HG03139 (cell line): ENCODE measurements at regions not wholly inside any gene's neighbourhood (a gene's known extent, or its start where the extent isn't known, plus 50 kb on each side); places are given as distances from the start of the nearest gene placed in this dataset.

Source experiments
- ATAC-seq: cut with Tn5 transposase; IDR thresholded peaks from one replicate; pipeline ENCODE4 v1.9.1; 2021; ENCODE audit not compliant: unreplicated experiment

DNA sequence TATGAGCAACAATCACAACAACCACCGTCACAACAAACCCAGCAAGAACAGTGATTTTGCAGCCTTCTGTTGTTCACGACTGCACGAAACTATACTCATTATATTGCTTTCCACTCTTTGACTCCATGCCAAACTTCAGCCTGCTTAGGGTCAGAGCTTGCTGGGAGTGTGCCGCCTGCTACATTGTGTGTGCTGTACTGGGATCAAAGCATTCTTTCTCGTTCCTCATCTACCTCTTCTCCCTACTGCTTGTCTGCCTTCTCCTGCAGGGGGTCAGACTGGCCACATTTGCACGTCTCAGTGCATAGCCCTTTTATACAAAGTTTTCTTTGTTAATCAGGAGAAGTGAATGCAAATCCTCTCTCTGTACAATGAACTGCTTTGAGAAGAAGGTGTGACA, 401.6 kb upstream of the CITED2 start:
- no peak for ATAC-seq

DNA sequence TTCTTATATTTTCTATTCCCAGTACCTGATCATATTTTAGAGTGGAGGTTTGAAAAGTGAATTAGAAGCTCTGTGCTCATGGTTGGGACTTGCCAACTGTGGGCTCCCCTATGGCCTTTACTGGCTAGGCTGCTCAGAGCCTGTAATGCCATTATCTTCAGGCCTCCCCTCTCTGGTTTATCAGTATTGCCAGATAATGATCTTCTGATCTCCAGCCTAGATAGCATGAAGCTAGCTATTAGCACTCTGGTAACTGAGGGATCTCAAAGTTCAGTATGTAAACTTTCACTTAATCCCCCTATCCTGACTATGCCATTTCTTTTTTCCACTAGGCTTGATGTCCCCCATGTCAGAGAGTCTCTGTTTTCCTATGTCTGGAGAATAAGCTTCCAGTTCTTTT, 393.7 kb upstream of the CITED2 start:
- no peak for ATAC-seq

DNA sequence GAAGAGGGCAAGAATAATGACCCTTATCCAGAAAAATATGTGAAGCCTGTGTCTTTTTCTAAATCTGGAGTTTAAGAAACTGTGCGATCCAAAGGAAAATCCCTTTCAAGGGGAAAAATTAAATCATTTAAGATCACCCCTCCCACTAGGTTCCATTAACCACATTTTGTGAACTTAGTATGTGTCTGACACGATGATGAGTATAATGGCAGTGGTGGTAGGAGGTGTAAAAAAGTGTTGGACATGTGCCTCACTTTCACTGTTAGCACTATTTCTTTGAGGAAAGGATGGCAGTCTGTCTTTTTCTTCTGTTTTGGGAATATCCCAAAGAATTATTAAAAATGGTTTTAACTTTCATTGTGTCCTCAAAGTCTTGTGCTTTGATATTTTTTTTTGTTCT, 392.3 kb upstream of the CITED2 start:
- no peak for ATAC-seq

DNA sequence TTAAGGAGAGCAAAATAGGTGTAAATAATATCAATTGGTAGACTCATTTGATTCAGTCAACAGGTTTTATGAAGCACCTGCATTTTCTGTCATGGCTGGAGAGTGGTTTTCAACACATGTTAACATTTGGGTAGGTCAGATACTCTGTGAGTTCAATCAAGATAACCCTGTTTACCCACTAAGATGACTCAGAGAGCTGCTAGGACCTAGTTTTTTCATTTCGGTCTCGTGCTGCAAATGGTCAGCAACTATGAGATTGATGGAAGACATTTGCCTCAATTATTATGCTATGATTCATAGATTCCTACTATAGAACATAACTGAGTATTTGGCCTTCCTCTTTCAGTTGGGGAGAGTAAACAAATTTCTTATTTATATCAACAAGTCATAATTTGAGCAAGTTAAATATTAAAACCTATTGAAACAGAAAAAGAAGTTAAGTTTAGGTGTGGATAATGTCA, 391.4 kb upstream of the CITED2 start:
- no peak for ATAC-seq

DNA sequence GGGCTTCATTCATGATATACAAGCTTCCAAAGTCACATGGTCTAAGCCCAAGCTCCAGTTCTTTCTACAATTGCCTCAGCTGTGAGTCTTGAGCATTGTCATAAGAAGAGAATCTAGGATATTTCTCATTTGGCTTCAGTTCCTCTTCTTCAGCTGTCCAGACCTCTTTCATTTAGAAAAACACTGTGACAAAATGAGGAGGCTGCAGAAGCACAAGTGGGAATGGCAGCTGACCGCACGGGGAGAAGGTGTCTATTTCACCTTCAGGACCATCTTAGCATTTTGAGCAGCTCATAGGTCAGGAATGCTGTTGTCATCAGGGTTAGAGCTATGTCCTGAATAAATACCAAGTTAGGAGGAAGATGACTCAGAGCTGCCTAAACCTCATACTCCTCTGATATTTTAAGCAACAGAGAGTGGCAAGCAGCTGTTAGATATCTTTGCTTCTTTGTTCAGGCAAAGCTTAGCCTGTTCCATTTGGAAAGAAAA, 390.1 kb upstream of the CITED2 start:
- peak; percentile 88 for ATAC-seq

DNA sequence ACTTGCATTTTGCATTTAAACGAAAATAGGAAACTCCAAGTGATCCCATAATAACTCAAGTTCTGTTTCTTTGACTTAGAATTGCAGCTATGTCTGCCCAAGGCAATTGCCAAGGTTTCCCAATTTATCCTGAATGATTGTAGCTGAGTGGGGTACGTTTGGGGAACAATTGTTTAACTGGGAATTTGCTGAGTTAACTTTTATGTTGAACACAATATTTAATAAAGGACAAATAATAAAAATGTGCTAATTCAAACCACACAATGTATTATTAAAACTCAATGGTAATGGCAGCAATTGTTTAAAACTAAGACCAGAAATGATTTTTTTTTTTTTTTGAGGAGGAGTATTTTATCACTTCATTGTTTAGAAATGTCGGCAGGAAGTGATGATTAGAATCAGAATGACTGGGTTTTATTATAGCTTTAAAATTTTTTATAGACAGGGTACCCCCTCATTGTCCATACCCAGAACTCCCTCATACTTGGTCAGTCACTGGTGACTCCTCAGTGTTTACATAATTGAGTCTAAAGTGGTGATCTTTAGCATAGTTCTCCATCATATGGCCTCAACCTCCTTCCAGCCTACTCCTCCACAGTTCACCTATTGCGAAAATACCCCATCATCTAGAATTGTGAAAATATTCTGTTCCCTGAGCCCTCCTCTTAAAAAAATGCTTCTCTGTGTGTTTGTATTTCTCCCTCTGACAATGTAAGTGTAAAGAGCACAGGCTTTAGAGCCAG, 389.2 kb upstream of the CITED2 start:
- ATAC-seq, result no peak

DNA sequence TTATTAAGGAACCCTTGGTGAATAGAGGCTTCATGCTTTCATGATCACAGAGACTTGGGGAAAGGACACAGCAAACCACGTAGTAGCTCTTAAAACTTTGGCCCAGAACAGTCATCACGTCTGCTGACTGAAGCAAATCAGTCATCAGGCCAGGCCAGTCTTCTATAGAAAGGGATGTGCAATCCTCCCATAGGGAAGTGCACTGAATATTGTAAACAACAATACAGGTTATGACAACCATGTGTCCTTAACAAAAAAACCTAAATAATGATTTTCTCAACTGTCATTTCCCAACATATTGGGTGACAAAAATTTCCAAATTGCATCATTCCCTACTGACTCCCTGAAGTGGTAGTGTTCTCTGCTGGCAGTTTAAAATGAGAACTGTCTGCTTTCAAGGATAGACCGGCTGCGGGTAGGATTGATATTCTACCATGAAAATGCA, 388.2 kb upstream of the CITED2 start:
- ATAC-seq, result peak; percentile 32

DNA sequence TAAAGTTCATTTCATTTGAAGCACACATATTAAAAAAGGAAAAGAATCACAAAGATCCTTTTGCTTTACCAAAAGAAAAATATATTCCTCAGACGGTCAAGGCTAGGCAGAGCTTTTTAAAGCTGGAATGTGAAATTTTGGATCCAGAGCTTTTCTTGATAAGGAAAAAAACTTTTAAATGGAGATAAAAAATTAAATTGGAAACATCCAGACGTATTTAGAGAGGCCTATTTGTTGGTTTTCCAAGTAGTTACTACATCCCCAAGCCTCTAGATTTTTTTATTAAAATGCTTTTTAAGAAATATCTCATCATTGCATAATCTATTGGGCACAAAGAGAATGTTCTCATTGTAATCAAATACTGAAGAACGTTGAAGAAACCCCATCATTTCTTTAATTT, 385.7 kb upstream of the CITED2 start:
- no peak for ATAC-seq

DNA sequence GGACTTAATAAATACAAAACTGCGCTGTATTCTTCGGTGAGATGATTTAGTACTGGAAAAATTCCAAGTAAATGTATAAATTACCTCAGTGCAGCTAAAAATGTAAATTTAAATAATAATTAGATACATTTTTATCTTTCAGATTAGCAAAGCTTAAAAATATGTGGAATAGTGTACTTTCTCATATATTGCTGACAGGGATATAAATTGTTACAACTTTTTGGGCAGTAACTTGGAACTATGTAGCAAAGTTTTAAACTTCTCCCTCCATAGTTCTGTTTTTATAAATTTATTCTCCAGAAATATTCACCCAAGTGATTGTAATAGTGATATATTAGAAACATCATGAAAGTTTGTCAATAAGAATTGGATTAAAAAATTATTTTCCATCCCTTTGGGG, 384.6 kb upstream of the CITED2 start:
- no peak for ATAC-seq

DNA sequence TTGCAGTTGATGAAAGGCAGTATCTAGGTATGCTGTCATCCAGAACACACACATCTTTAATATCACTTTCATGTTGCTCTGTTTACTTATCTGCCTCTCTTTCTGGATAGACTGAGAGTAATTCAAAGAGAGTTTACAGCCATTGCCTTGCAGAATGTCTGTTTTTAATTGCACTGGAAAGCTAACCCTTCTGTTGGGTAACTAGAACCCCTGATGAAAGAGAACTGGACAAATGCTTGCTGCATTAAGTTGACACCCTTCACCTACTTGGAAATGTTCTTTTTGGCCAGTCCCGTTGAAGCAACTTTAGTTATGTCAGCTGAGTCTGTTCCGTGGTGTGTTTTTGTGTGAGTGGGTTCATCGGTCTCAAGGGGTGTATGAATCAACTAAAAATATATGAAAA, 383.8 kb upstream of the CITED2 start:
- no peak for ATAC-seq

DNA sequence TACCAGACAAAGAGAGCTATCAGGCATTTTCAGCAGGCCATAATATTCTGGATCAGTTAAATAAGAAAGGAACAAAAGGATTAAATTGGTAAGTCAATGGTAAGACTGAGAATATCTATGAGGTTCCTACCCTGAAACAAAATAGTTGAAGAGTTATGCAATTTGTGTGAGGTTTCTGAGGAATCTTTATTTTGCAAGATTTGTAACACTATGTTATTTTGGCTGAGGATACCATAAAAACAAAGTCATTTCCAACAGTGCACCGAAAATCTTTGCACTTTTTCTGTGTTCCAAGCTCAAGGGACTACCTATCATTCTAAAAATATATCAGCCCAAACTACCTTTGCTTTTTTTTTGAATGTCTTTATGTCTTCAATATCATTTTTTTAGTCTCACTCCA, 383.3 kb upstream of the CITED2 start:
- ATAC-seq, result no peak

DNA sequence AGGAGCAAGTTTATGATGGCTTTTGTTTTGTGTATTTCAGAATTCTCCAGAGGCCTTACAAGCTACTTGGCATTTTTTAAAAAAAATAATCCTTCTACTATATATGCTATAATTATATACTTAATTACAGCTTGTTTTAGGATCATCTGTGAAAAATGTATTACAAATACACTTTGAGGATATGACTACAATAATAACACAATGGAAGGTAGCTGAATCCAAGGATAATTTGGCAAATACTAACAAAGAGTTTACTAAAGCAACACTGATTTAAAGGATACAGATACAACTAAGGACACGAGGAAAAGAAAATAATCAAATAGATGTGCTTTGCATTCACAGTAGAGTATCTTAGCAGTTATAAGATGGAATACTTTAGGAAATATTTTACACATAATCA, 381.9 kb upstream of the CITED2 start:
- no peak for ATAC-seq

DNA sequence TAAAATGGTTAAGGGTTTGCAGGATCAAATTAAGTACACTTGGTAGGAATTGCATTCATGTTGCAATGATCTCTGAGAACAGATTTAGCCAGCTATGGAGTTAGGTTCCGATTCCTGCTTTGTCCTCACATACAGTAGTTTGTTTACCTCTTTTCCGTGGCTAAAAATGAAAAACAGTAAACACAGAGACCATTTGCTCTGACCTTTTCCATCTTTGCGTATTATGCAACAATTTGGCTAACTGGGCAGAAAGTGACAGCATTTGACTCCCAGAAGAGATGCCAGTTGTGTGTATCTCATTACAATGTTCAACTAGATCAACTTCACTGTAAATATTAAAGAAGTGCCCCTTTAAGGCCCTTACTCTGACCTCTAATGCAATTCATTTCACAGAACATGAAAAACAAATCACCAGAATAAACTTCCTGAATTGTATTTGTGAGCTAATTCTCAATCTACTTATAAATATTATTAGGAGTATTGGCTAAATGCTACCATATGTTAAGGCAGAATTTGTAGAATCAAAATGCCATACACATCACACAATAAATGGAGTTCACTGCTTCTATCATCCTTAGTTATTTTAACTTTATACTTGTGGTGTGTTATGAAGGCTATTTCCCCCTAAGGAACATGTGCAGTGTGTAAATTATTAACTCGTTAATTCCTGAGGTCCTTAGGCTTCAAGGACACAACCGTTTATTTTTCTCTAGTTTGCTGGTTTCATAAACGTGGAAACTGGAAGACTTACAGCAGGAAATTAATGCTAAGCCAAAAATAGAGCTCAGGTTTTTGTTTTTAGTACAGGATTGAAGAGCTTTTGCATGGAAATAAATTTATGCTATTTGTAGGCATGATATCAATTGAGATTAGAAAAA, 380.7 kb upstream of the CITED2 start:
- no peak for ATAC-seq

DNA sequence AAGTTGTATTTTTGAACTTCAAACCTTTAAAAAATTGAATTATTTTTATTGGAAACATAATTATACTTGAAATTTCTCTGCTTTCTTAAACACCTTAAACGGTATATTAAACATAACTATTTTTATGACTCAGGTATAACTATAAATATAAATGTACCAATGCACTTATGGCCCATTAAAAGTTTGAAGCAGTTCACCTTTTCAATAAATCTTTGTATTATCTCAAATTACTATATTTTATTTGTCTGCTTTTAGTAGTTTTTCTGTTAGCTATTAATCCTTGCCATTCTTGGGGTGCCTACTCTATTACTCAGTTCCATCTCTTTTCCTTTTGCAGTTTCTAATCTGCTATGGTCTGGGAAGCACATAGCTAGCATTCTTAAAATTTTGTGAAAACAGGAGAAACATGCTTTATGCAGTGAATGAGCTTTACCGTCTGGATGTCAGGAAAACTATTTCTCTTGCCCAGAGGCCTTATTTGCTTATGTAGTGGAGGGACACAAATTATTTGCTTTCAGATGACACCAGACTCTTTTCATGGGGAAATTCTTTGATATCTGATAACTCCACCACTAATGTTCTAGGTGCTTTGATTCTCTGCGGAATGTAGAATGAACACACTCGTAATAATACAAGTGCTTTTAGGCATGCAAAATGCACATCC, 378.9 kb upstream of the CITED2 start:
- no peak for ATAC-seq

DNA sequence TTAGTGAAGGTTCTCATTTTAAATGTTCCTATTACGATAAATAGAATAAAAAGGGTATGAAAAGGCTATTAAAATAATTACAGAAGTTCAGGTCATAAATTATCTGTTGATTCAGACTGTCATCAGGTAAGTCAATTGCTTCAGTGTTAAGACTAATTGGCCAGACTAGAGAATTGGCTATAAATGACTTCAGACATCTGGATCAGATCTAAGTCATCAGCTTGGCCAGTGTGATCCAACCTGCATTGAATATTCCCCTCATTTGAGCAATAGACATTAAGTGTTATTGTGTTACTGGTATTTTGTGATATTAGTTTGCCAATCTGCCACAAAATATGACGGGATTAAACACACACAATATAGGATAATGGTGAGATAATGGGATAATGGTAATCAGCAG, 377.6 kb upstream of the CITED2 start:
- no peak for ATAC-seq

DNA sequence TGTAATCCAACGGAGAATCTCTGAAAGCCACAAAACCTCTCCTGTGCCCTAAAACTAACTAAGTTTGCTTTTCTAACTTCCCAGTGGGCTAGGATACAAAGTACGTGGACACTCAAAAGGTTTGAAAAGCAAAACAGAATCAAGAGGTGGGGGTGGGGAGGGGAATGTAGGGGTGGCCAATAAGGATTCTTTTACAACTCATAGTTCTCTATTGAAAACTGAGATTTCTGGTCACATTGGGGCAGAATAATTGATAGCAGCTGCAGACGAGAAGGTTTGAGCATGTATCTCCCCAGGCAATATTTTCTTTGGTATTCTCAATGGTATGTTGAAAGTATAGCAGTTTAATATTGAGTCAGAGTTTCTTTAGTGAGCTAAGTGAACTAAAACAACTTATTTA, 376.7 kb upstream of the CITED2 start:
- no peak for ATAC-seq

DNA sequence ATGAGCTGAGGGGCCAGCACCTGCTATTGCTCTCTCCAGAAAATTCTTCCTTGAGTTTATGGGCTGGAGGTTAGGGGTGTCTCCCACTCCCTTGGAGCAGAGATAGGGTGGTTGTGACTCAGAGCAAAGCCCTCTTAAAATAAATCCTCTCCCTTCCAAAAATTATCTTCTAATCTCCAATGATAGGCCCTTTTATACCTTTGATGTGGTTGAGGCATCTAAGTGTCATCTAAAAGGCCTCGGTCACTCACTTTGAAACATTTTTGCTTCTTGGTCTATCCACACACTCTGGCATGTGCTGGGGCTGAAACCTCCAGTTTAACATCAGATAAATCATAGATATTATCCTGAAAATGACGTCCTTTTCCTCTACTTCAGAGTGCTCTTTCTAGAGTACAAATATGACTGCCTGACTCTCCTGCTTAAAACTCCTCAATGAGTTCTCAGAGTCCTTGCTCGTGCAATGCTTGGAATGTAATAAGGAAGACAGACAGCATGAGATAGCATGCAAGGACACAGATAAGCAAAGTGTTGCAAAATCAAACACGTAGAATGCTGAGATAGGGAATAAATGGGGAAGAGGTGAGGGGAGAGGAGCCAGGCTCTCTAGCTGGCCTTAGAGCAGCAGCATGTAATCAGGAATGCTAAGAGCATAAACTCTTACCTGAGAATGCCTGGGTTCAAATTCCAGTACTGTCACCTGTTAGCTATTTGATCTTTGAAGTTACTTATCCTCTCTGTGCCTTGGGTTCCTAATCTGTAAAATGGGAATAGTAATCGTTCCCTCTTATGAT, 374.1 kb upstream of the CITED2 start:
- ATAC-seq, result no peak

DNA sequence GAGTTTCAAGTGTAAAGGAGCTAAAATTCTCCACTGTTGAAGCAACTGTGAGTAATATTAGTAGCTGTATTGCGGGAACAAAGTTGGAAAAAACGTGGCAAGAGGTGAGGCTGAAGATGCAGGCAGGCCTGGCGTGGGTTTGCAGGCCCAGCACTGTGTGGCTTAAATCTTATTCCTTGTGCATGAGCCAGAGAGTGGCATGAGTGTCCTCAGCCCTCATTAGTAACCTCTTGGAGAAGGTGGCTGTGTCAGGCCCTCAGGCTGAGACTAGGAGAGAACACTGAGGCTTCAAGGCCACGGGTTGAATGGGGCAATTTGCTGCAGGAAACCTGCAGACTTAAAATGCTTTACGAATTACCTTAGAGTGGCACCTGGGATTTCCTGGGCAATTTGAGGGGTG, 372.7 kb upstream of the CITED2 start:
- no peak for ATAC-seq

DNA sequence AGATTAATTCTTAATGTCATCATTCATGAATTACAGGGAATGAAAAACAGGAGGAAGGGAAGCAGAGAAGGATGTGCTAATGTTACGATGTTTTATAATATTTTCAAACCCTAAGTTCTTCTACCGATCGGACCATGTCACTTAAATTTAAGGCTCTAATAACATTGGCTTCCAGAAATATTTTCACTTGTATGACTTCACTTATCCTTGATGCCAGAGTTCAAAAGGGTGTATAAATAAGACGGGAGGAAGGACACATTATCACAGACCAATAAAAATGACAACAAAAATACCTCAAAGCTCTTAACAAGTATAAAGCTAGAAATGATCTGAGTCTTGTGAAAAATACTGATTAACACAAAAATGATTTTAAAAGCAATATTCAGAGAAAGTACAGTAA, 370.4 kb upstream of the CITED2 start:
- no peak for ATAC-seq

DNA sequence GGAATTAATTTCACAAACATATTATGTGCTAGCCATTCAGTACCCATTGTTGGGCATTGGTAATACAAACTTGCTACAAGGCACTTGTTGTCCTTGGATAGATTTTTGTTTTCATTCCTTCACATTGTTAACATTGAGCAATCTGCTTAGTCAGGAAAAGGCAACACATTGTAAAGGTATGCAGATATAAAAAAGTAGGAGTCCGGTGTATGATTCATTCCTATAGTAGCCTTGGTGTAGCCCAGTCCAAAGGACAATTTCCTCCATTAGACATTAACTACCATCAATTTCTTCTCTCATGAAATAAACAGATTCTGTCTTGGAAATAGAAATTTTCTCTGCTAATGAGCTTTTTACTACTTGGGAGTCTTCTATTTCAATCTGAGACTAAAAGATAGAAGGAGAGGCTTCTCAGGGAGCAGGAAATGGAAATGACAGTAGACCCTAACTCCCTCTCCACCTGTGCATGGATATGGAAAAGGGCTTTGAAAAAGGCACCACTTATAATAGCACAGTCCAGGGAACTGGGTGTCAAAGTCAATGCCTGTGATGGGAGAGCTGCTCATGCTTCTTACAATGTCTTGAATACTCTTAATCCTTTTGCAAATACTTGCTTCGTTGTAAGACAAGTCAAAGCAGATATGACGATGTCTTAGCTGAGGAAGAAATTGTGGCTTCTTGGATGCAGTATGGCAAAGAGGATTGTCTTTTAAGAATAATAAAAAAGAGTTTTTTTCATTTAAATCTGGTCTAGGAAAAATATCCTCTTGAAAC, 369.4 kb upstream of the CITED2 start:
- no peak for ATAC-seq
